HEK293 (cell line): ENCODE measurements at regions not wholly inside any gene's neighbourhood (a gene's known extent, or its start where the extent isn't known, plus 50 kb on each side); places are given as distances from the start of the nearest gene placed in this dataset.
A peak's percentile ranks its signal among the peaks of the same experiment; 100 is the strongest.

Experiments
- CTCF ChIA-PET: fragments of 350-600 bp; formaldehyde crosslinking; extraction: SDS; loops from one replicate; lab custom pipeline; 2021; ENCODE audit warnings: antibody characterized with exemption; lab: Yijun Ruan, JAX
- POLR2A ChIA-PET: fragments of 300-600 bp; formaldehyde crosslinking; extraction: SDS; loops from one replicate; lab custom pipeline; 2020; ENCODE audit warnings: antibody characterized with exemption, inconsistent platforms; lab: Yijun Ruan, JAX
- H3K27ac ChIP-seq: fragments of 200-500 bp; sonication (Bioruptor generic); 2 replicates; pipeline ENCODE4 v1.5.1; 2014; ENCODE audit warnings: low read depth, low read length, control low read depth, inconsistent platforms; ENCODE audit errors: extremely low read depth
- H3K36me3 ChIP-seq, 2 experiments: fragments of 200-500 bp in 1 of 2; sonication (Bioruptor generic) in 1 of 2; 1 replicate in 1 of 2; 2 replicates in 1 of 2; pipeline ENCODE4 v1.5.1; 2014 to 2017; ENCODE audit warnings: inconsistent platforms in 2 of 2, low read length in 2 of 2; ENCODE audit not compliant: control insufficient read depth in 2 of 2, insufficient read depth in 1 of 2
- H3K4me1 ChIP-seq: fragments of 200-500 bp; sonication (Bioruptor generic); 2 replicates; pipeline ENCODE4 v1.5.1; 2014; ENCODE audit warnings: mild to moderate bottlenecking, low read length, inconsistent platforms; ENCODE audit not compliant: control insufficient read depth, insufficient read depth
- H3K4me3 ChIP-seq: 2 replicates; pipeline ENCODE4 v1.5.1; 2011; ENCODE audit warnings: low read depth, mild to moderate bottlenecking, control low read depth, low read length, moderate library complexity
- H3K9me3 ChIP-seq: fragments of 200-500 bp; sonication (Bioruptor generic); 2 replicates; pipeline ENCODE4 v1.5.1; 2014; ENCODE audit warnings: low read depth, low read length, inconsistent platforms; ENCODE audit not compliant: control insufficient read depth, insufficient read depth
- OSR2 ChIP-seq: fragments of 450-650 bp; formaldehyde crosslinking; IDR thresholded peaks from 2 replicates; pipeline ENCODE4 v1.5.1; 2016; ENCODE audit warnings: missing biosample characterization, missing genetic modification characterization
- SP7 ChIP-seq: fragments of 450-650 bp; formaldehyde crosslinking; IDR thresholded peaks from 2 replicates; pipeline ENCODE4 v1.5.1; 2016; ENCODE audit warnings: missing biosample characterization, missing genetic modification characterization
- ZEB2 ChIP-seq: fragments of 450-650 bp; formaldehyde crosslinking; IDR thresholded peaks from 2 replicates; pipeline ENCODE4 v1.5.1; 2016; ENCODE audit warnings: missing biosample characterization, missing genetic modification characterization
- ZNF10 ChIP-seq: fragments of 450-650 bp; formaldehyde crosslinking; IDR thresholded peaks from 2 replicates; pipeline ENCODE4 v1.5.1; 2017; ENCODE audit warnings: missing biosample characterization, missing genetic modification characterization
- ZNF157 ChIP-seq: fragments of 450-650 bp; formaldehyde crosslinking; IDR thresholded peaks from 2 replicates; pipeline ENCODE4 v1.5.1; 2016; ENCODE audit warnings: missing biosample characterization, missing genetic modification characterization
- ZNF19 ChIP-seq: fragments of 450-650 bp; formaldehyde crosslinking; IDR thresholded peaks from 2 replicates; pipeline ENCODE4; 2016; ENCODE audit warnings: missing biosample characterization, missing genetic modification characterization, low read depth
- ZNF23 ChIP-seq: fragments of 450-650 bp; formaldehyde crosslinking; IDR thresholded peaks from 2 replicates; pipeline ENCODE4 v1.5.1; 2016; ENCODE audit warnings: missing biosample characterization, missing genetic modification characterization, borderline replicate concordance
- ZNF366 ChIP-seq: fragments of 450-650 bp; formaldehyde crosslinking; conservative IDR thresholded peaks from 2 replicates; pipeline ENCODE4 v1.5.1; 2016; ENCODE audit warnings: missing biosample characterization, missing genetic modification characterization
- ZNF394 ChIP-seq: fragments of 450-650 bp; formaldehyde crosslinking; IDR thresholded peaks from 2 replicates; pipeline ENCODE4 v1.5.1; 2016; ENCODE audit warnings: missing biosample characterization, missing genetic modification characterization, mild to moderate bottlenecking, moderate library complexity, borderline replicate concordance
- ZNF549 ChIP-seq: fragments of 450-650 bp; IDR thresholded peaks from 2 replicates; pipeline ENCODE4 v1.5.1; 2018; ENCODE audit warnings: missing biosample characterization, missing genetic modification characterization, mild to moderate bottlenecking, inconsistent platforms, moderate library complexity
- ZNF629 ChIP-seq: fragments of 450-650 bp; formaldehyde crosslinking; IDR thresholded peaks from 2 replicates; pipeline ENCODE4 v1.5.1; 2017; ENCODE audit warnings: missing biosample characterization, missing genetic modification characterization
- ZNF664 ChIP-seq: fragments of 450-650 bp; formaldehyde crosslinking; IDR thresholded peaks from 2 replicates; pipeline ENCODE4 v1.5.1; 2016; ENCODE audit warnings: missing biosample characterization, missing genetic modification characterization
- ZNF768 ChIP-seq: fragments of 450-650 bp; formaldehyde crosslinking; IDR thresholded peaks from 2 replicates; pipeline ENCODE4 v1.5.1; 2018; ENCODE audit warnings: missing biosample characterization, mild to moderate bottlenecking, missing genetic modification characterization
- ZSCAN23 ChIP-seq: fragments of 450-650 bp; formaldehyde crosslinking; IDR thresholded peaks from 2 replicates; pipeline ENCODE4 v1.5.1; 2016; ENCODE audit warnings: missing biosample characterization, missing genetic modification characterization
- TF ChIP-seq, protein P1 (sequence below): fragments of 450-650 bp; formaldehyde crosslinking; IDR thresholded peaks from 2 replicates; pipeline ENCODE4 v1.5.1; 2016; ENCODE audit warnings: missing biosample characterization, missing genetic modification characterization
- TF ChIP-seq, protein P2 (sequence below): fragments of 450-650 bp; formaldehyde crosslinking; IDR thresholded peaks from 2 replicates; pipeline ENCODE4 v1.5.1; 2016; ENCODE audit warnings: missing biosample characterization, missing genetic modification characterization, borderline replicate concordance

DNA sequence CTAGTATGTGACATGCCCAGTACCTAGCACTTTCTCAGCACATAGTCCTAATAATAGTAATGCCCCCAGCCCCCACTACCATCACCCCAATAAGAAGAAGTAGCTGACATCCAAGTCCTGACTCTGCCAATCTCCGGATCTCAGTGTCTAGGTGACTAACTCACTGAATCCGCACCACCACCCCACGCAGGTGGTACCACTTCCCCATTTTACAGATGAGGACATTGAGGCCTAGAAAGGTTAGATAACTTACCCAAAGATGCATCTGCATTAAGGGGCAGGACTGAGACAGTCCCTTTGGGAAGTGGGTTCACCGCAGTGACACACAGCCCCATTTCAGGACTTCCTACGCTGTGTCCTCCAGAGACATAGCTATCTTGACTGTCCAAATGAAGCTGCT is 241.2 kb downstream of the TFAP2C start:
- no peaks in the 10 kb centered on the region for H3K9me3 ChIP-seq
- H3K27ac ChIP-seq, result no peak overlapping the region
- ChIA-PET POLR2A (no interaction called here), CTCF (interaction anchor here (0.6 kb wide), 1 partner anchor 121 kb away, joined by 4 read pairs; no protein-coding TSS in a partner anchor)
- H3K36me3 ChIP-seq, result no peaks in the 10 kb centered on the region
- H3K4me1 ChIP-seq, result no peaks in the 10 kb centered on the region
- no peak for TF ChIP-seq ZNF664 (tag by site-specific recombination)
- TF ChIP-seq ZNF549 (tag by site-specific recombination), result no peak
- TF ChIP-seq OSR2 (tag by site-specific recombination), result no peak
- TF ChIP-seq ZSCAN23 (tag by site-specific recombination), result no peak
- TF ChIP-seq, all 188 proteins: peak for 0
- no peak overlapping the region for H3K4me3 ChIP-seq

DNA sequence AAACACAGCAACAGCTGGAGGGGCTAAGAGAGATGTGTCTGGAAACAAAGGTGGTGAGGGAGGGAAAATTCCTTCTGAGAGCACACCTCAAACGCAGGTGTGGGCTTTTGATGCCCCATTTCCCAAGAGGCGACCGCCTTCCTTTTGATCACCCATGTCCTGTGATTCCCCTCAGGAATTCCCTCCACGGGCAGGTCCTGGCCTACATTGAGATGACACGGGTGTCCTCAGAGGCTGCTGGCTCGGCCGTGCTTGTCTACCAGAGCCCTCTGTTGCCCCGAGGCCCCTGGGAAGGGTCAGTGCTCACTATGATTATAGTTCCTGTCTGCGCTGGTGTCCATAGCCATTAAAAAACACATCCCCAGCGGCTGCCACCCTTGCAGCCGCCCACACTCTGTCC is 242.6 kb downstream of the TFAP2C start:
- H3K4me1 ChIP-seq, result no peaks in the 10 kb centered on the region
- CTCF ChIA-PET, result interaction anchor here (1.0 kb wide), 1 partner anchor 189 kb away, joined by 3 read pairs; no protein-coding TSS in a partner anchor
- POLR2A ChIA-PET, result no interaction called here
- no peaks in the 10 kb centered on the region for H3K36me3 ChIP-seq
- H3K4me3 ChIP-seq, result no peak overlapping the region
- TF ChIP-seq ZNF768 (tag by site-specific recombination), result no peak
- no peaks in the 10 kb centered on the region for H3K9me3 ChIP-seq
- H3K27ac ChIP-seq, result no peak overlapping the region

DNA sequence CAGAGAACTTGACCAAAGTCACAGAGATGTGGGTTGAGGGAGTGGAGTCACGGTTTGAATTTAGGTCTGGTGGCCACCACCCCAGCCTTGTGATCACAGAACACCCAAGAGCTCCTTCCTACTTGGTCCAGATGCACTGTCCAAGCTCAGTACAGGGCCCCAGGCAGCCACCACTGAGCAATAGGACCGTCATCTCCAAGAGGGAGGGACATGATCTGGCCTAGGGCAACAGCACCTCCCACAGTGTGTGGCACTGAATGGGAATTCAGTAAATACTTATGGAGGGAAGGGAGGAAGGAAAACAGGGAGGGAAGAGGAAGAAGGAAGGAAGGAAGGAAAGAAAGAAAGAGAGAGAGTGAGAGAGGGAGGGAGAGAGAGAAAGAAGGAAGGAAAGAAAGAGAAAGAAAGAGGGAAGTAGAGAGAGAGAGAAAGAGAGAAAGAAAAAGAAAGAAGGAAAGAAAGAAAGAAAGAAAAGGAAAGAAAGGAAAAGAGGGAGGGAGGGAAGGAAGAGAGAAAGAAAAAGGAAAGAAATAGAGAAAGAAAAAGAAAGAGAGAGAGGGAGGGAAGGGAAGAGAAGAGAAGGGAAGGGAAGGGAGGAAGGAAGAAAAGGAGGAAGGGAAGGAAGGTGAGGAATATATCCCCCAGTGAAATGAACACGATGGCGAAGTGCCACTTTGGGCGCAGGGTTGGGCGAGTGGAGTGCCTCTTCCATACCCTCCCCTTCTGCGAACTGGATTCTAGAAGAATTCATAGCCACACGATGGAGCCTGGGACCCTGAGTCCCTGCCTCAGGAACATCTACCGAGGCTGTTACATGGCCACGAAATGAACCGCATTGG is 243.7 kb downstream of the TFAP2C start:
- TF ChIP-seq SP7 (tag by site-specific recombination) (no peak), ZNF366 (peak; percentile 90)
- Histone ChIP-seq H3K27ac (no peak overlapping the region), H3K4me3 (no peak overlapping the region), H3K4me1 (no peaks in the 10 kb centered on the region), H3K36me3 (no peaks in the 10 kb centered on the region), H3K9me3 (no peaks in the 10 kb centered on the region)
- CTCF ChIA-PET, result interaction anchor here (0.6 to 1.0 kb wide), 5 partner anchors 17 to 304 kb away, joined by 3 read pairs; no protein-coding TSS in a partner anchor
- POLR2A ChIA-PET, result no interaction called here

DNA sequence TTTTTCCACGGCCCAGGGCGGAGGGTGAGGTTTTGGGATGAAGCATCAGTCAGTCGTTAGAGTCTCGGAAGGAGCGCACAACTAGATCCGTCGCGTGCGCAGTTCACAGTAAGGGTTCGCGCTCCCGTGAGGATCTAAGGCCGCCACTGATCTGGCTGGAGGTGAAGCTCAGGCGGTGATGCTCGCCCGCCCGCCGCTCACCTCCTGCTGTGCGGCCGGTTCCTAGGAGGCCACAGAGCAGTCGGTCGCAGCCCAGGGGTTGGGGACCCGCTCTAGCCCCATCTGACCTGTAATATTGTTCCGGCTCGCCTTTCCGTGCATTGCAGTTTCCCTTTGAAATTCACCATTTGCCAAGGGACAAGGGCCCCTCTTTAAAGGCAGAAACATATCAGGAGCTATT is 244.7 kb downstream of the TFAP2C start:
- no peak overlapping the region for H3K4me3 ChIP-seq
- H3K9me3 ChIP-seq, result no peaks in the 10 kb centered on the region
- no peaks in the 10 kb centered on the region for H3K4me1 ChIP-seq
- ChIA-PET POLR2A (no interaction called here), CTCF (interaction anchor here (0.7 kb wide), 1 partner anchor 59 kb away, joined by 3 read pairs; no protein-coding TSS in a partner anchor)
- H3K27ac ChIP-seq, result no peak overlapping the region
- TF ChIP-seq ZNF157 (tag by site-specific recombination) (no peak), ZNF629 (tag by site-specific recombination) (no peak), ZNF10 (tag by site-specific recombination) (no peak), ZNF394 (no peak), ZEB2 (tag by site-specific recombination) (no peak), ZNF19 (tag by site-specific recombination) (no peak), ZNF23 (tag by site-specific recombination) (no peak)
- TF ChIP-seq, protein P1, sequence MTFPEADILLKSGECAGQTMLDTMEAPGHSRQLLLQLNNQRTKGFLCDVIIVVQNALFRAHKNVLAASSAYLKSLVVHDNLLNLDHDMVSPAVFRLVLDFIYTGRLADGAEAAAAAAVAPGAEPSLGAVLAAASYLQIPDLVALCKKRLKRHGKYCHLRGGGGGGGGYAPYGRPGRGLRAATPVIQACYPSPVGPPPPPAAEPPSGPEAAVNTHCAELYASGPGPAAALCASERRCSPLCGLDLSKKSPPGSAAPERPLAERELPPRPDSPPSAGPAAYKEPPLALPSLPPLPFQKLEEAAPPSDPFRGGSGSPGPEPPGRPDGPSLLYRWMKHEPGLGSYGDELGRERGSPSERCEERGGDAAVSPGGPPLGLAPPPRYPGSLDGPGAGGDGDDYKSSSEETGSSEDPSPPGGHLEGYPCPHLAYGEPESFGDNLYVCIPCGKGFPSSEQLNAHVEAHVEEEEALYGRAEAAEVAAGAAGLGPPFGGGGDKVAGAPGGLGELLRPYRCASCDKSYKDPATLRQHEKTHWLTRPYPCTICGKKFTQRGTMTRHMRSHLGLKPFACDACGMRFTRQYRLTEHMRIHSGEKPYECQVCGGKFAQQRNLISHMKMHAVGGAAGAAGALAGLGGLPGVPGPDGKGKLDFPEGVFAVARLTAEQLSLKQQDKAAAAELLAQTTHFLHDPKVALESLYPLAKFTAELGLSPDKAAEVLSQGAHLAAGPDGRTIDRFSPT (tag by site-specific recombination), result no peak
- TF ChIP-seq, protein P2, sequence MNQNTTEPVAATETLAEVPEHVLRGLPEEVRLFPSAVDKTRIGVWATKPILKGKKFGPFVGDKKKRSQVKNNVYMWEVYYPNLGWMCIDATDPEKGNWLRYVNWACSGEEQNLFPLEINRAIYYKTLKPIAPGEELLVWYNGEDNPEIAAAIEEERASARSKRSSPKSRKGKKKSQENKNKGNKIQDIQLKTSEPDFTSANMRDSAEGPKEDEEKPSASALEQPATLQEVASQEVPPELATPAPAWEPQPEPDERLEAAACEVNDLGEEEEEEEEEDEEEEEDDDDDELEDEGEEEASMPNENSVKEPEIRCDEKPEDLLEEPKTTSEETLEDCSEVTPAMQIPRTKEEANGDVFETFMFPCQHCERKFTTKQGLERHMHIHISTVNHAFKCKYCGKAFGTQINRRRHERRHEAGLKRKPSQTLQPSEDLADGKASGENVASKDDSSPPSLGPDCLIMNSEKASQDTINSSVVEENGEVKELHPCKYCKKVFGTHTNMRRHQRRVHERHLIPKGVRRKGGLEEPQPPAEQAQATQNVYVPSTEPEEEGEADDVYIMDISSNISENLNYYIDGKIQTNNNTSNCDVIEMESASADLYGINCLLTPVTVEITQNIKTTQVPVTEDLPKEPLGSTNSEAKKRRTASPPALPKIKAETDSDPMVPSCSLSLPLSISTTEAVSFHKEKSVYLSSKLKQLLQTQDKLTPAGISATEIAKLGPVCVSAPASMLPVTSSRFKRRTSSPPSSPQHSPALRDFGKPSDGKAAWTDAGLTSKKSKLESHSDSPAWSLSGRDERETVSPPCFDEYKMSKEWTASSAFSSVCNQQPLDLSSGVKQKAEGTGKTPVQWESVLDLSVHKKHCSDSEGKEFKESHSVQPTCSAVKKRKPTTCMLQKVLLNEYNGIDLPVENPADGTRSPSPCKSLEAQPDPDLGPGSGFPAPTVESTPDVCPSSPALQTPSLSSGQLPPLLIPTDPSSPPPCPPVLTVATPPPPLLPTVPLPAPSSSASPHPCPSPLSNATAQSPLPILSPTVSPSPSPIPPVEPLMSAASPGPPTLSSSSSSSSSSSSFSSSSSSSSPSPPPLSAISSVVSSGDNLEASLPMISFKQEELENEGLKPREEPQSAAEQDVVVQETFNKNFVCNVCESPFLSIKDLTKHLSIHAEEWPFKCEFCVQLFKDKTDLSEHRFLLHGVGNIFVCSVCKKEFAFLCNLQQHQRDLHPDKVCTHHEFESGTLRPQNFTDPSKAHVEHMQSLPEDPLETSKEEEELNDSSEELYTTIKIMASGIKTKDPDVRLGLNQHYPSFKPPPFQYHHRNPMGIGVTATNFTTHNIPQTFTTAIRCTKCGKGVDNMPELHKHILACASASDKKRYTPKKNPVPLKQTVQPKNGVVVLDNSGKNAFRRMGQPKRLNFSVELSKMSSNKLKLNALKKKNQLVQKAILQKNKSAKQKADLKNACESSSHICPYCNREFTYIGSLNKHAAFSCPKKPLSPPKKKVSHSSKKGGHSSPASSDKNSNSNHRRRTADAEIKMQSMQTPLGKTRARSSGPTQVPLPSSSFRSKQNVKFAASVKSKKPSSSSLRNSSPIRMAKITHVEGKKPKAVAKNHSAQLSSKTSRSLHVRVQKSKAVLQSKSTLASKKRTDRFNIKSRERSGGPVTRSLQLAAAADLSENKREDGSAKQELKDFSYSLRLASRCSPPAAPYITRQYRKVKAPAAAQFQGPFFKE (tag by site-specific recombination), result no peak
- no peaks in the 10 kb centered on the region for H3K36me3 ChIP-seq
